Stromal cell of bone marrow (primary cell): ENCODE measurements at regions not wholly inside any gene's neighbourhood (a gene's known extent, or its start where the extent isn't known, plus 50 kb on each side); places are given as distances from the start of the nearest gene placed in this dataset.
"Not testable (repeated sequence)": the region's sequence is repeated elsewhere in the genome, so short reads cannot be mapped to it uniquely, and the experiment has no call there.

Source experiments
- DNase-seq: peaks from one replicate; pipeline ENCODE4 v3.0.0-alpha.2; 2012; ENCODE audit warnings: low read depth

- DNase-seq = no peak
Measured at GRCh38 chr9:107836300-107836699, 346.7 kb upstream of the KLF4 start.

GRCh38 chr9:107833295-107833694 is 343.7 kb upstream of the KLF4 start:
- peak; percentile 24 for DNase-seq

- DNase-seq = no peak
Measured at GRCh38 chr9:107832871-107833270, 343.3 kb upstream of the KLF4 start.

- DNase-seq = no peak
Measured at GRCh38 chr9:107830479-107830878, 340.9 kb upstream of the KLF4 start.

GRCh38 chr9:107827884-107828283 is 338.3 kb upstream of the KLF4 start:
- DNase-seq = no peak

GRCh38 chr9:107827304-107827703 is 337.7 kb upstream of the KLF4 start:
- no peak for DNase-seq

- not testable (repeated sequence) for DNase-seq
Measured at GRCh38 chr9:107826688-107826983, 337.1 kb upstream of the KLF4 start.

- no peak for DNase-seq
Measured at GRCh38 chr9:107824556-107824955, 335.0 kb upstream of the KLF4 start.

- no peak for DNase-seq
Measured at GRCh38 chr9:107819772-107820565, 330.4 kb upstream of the KLF4 start.

GRCh38 chr9:107818503-107818829 is 328.9 kb upstream of the KLF4 start:
- not testable (repeated sequence) for DNase-seq

- not testable (repeated sequence) for DNase-seq
Measured at GRCh38 chr9:107817595-107818502, 328.3 kb upstream of the KLF4 start.

- no peak for DNase-seq
Measured at GRCh38 chr9:107816561-107817021, 327.0 kb upstream of the KLF4 start.

GRCh38 chr9:107815782-107816560 is 326.4 kb upstream of the KLF4 start:
- no peak for DNase-seq

GRCh38 chr9:107813287-107813686 is 323.7 kb upstream of the KLF4 start:
- no peak for DNase-seq

- no peak for DNase-seq
Measured at GRCh38 chr9:107810461-107810961, 320.9 kb upstream of the KLF4 start.

- DNase-seq = peak; percentile 44
Measured at GRCh38 chr9:107809871-107810460, 320.4 kb upstream of the KLF4 start.

GRCh38 chr9:107807183-107807582 is 317.6 kb upstream of the KLF4 start:
- peak; percentile 47 for DNase-seq

GRCh38 chr9:107805201-107805600 is 315.6 kb upstream of the KLF4 start:
- no peak for DNase-seq

GRCh38 chr9:107794259-107794658 is 304.7 kb upstream of the KLF4 start:
- no peak for DNase-seq

GRCh38 chr9:107793541-107793940 is 304.0 kb upstream of the KLF4 start:
- DNase-seq = no peak

GRCh38 chr9:107792596-107792995 is 303.0 kb upstream of the KLF4 start:
- no peak for DNase-seq

GRCh38 chr9:107792006-107792405 is 302.4 kb upstream of the KLF4 start:
- no peak for DNase-seq
